HEK293T (cell line): ENCODE measurements at regions not wholly inside any gene's neighbourhood (a gene's known extent, or its start where the extent isn't known, plus 50 kb on each side); places are given as distances from the start of the nearest gene placed in this dataset.

Source experiments
- BHLHE40 ChIP-seq: fragments of 450-650 bp; IDR thresholded peaks from 2 replicates; pipeline ENCODE4 v1.6.1; 2016; ENCODE audit warnings: mild to moderate bottlenecking, moderate library complexity, borderline replicate concordance
- CTBP1 ChIP-seq: fragments of 450-650 bp; IDR thresholded peaks from 2 replicates; pipeline ENCODE4 v1.6.1; 2016; ENCODE audit warnings: borderline replicate concordance
- ELF4 ChIP-seq: fragments of 450-650 bp; IDR thresholded peaks from 2 replicates; pipeline ENCODE4 v1.6.1; 2017; ENCODE audit warnings: antibody characterized with exemption
- FOXK2 ChIP-seq: fragments of 450-650 bp; IDR thresholded peaks from 2 replicates; pipeline ENCODE4 v1.6.1; 2016; ENCODE audit warnings: mild to moderate bottlenecking
- FOXM1 ChIP-seq: fragments of 450-650 bp; IDR thresholded peaks from 2 replicates; pipeline ENCODE4 v1.6.1; 2017; ENCODE audit warnings: mild to moderate bottlenecking, borderline replicate concordance
- L3MBTL2 ChIP-seq: fragments of 450-650 bp; conservative IDR thresholded peaks from 2 replicates; pipeline ENCODE4 v1.6.1; 2016; ENCODE audit warnings: mild to moderate bottlenecking
- LEF1 ChIP-seq: fragments of 450-650 bp; IDR thresholded peaks from 2 replicates; pipeline ENCODE4 v1.6.1; 2017; ENCODE audit warnings: mild to moderate bottlenecking, borderline replicate concordance
- SP1 ChIP-seq: fragments of 450-650 bp; IDR thresholded peaks from 2 replicates; pipeline ENCODE4 v1.6.1; 2017
- ZNF384 ChIP-seq: fragments of 450-650 bp; IDR thresholded peaks from 2 replicates; pipeline ENCODE4 v1.6.1; 2016
- TF ChIP-seq, protein P1 (sequence below): fragments of 450-650 bp; IDR thresholded peaks from 2 replicates; pipeline ENCODE4 v1.6.1; 2016

DNA sequence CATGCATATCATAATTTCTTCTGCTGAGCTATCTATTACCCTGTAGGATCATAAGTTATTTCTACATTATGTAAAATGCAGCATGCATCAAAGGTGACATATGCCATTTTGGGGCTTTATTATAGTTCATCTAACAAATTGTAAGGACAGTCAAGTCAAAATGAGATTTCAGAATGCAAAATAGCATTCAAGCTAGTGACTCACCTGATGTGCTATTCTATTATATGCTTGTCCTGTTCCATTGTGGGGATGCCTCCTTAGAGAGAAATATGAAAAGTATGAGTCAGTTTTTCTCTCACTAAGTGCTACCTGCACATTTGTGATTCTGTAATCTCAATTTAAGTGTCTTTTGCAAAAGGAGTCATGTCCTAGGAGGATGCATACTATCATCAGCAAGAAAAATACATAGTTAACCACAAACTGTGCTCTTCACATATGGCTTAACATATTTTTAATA lies 647.0 kb upstream of the PCDH10 start:
- TF ChIP-seq SP1: no peak
- TF ChIP-seq ELF4: no peak
- no peak for TF ChIP-seq CTBP1
- no peak for TF ChIP-seq FOXK2
- TF ChIP-seq BHLHE40: no peak
- TF ChIP-seq FOXM1: no peak
- no peak for TF ChIP-seq L3MBTL2
- TF ChIP-seq LEF1: no peak
- TF ChIP-seq ZNF384: no peak
- TF ChIP-seq, protein P1, sequence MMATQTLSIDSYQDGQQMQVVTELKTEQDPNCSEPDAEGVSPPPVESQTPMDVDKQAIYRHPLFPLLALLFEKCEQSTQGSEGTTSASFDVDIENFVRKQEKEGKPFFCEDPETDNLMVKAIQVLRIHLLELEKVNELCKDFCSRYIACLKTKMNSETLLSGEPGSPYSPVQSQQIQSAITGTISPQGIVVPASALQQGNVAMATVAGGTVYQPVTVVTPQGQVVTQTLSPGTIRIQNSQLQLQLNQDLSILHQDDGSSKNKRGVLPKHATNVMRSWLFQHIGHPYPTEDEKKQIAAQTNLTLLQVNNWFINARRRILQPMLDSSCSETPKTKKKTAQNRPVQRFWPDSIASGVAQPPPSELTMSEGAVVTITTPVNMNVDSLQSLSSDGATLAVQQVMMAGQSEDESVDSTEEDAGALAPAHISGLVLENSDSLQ: no peak
